ENCODE measurements at regions not wholly inside any gene's neighbourhood (a gene's known extent, or its start where the extent isn't known, plus 50 kb on each side); places are given as distances from the start of the nearest gene placed in this dataset.
"Not testable (repeated sequence)": the region's sequence is repeated elsewhere in the genome, so short reads cannot be mapped to it uniquely, and the experiment has no call there.

DNA sequence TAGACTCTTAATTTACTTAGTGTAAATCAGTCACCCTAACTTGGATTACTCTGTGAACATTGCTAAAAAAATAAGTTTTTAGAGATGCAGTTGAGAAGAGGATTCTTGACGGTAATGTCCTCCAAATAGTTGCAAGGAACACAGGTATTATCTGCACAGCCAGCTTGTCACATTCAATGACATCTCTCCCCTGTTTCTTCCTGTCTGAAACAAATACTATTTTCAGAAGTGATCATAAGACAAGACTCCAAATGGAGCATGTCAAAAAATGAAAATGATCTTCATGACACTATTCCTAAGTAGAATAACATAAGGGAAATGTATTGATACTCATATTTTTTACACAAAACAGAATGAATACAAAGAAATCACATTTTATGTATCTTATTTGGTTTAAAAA is 227.9 kb upstream of the CHD1 start:
- intact Hi-C loops (cut with micrococcal nuclease) = no loop called here

DNA sequence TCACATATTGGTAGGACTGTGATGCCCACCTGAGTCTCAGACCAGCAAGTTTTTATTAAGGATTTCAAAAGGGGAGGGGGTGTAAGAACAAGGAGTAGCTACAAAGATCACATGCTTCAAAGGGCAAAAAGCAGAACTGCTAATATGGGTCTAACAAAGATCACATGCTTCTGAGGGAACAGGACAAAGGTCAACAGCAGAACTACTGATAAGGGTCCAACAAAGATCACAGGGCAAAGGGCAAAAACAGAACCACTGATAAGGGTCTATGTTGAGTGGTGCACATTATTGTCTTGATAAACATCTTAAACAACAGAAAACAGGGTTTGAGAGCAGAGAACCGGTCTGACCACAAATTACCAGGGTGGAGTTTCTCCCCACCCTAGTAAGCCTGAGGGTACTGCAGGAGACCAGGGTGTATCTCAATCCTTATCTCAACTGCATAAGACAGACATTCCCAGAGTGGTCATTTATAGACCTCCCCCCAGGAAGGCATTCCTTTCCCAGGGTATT is 214.5 kb upstream of the CHD1 start:
- H3K79me2 ChIP-seq (ENCODE audit: control insufficient read depth, insufficient read depth, low read length); H3K9me3 ChIP-seq (ENCODE audit: control extremely low read depth in 1 of 3, control insufficient read depth in 2 of 3, insufficient read depth in 1 of 3, low read length in 2 of 3); H3K27me3 Mint-ChIP-seq; DNase-seq; POLR2A ChIA-PET; H3K4me2 ChIP-seq (replicated peaks; ENCODE audit: low read depth, low read length, poor library complexity, severe bottlenecking); CTCF ChIA-PET; H3K4me3 ChIP-seq (ENCODE audit: control extremely low read depth in 1 of 5, extremely low read depth in 1 of 5, insufficient read depth in 1 of 5, low read depth in 2 of 5, low read length in 4 of 5); H3K27ac ChIP-seq (ENCODE audit: low read length in 2 of 2); H3K4me1 Mint-ChIP-seq; H3K36me3 ChIP-seq (replicated peaks in 1 of 2; ENCODE audit: control extremely low read depth in 1 of 2, control insufficient read depth in 1 of 2, extremely low read depth in 1 of 2, insufficient read depth in 2 of 2, low read length in 1 of 2); H3K27ac Mint-ChIP-seq; H3K9ac ChIP-seq (ENCODE audit: low read length); ATAC-seq (ENCODE audit: low read depth); H2AFZ ChIP-seq (ENCODE audit: insufficient read depth, low read depth, low read length, poor library complexity, severe bottlenecking); intact Hi-C loops (cut with micrococcal nuclease); H4K20me1 ChIP-seq (ENCODE audit: control insufficient read depth, insufficient read depth, low read length, poor library complexity, severe bottlenecking); H3K9me3 Mint-ChIP-seq (ENCODE audit: insufficient read depth); H3K4me3 Mint-ChIP-seq; H3K4me1 ChIP-seq (ENCODE audit: control insufficient read depth in 2 of 2, insufficient read depth in 2 of 2, low read length in 2 of 2); H3K27me3 ChIP-seq (replicated peaks in 1 of 4; ENCODE audit: control extremely low read depth in 1 of 4, control insufficient read depth in 3 of 4, insufficient read depth in 4 of 4, low read length in 3 of 4): not testable (repeated sequence)
- no CpG with 5 or more reads among the region's 1 CpG for WGBS (ENCODE audit: insufficient coverage)

More for the DNA sequence above, 227.9 kb upstream of the CHD1 start:
- ChIA-PET POLR2A (no interaction called here), CTCF (no interaction called here)
- H3K27me3 Mint-ChIP-seq = peaks cover 6% of the 10 kb centered on the region
- no peak overlapping the region for H3K27ac ChIP-seq (ENCODE audit: low read length in 2 of 2)
- no CpG with 5 or more reads among the region's 1 CpG for WGBS (ENCODE audit: insufficient coverage)
- TF ChIP-seq EZH2 (IDR thresholded peaks at IDR 0.05; ENCODE audit: borderline replicate concordance, insufficient read depth, low read depth, low read length, poor library complexity, severe bottlenecking) = no peak
- TF ChIP-seq, protein P1, sequence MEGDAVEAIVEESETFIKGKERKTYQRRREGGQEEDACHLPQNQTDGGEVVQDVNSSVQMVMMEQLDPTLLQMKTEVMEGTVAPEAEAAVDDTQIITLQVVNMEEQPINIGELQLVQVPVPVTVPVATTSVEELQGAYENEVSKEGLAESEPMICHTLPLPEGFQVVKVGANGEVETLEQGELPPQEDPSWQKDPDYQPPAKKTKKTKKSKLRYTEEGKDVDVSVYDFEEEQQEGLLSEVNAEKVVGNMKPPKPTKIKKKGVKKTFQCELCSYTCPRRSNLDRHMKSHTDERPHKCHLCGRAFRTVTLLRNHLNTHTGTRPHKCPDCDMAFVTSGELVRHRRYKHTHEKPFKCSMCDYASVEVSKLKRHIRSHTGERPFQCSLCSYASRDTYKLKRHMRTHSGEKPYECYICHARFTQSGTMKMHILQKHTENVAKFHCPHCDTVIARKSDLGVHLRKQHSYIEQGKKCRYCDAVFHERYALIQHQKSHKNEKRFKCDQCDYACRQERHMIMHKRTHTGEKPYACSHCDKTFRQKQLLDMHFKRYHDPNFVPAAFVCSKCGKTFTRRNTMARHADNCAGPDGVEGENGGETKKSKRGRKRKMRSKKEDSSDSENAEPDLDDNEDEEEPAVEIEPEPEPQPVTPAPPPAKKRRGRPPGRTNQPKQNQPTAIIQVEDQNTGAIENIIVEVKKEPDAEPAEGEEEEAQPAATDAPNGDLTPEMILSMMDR (IDR thresholded peaks at IDR 0.05) = no peak
- H3K4me3 Mint-ChIP-seq = no peak overlapping the region
- H3K79me2 ChIP-seq (ENCODE audit: control insufficient read depth, insufficient read depth, low read length) = no peaks in the 10 kb centered on the region
- H2AFZ ChIP-seq (ENCODE audit: insufficient read depth, low read depth, low read length, poor library complexity, severe bottlenecking) = no peak overlapping the region
- H3K4me1 Mint-ChIP-seq = no peaks in the 10 kb centered on the region
- H3K9me3 Mint-ChIP-seq (ENCODE audit: insufficient read depth) = no peaks in the 10 kb centered on the region
- H3K4me3 ChIP-seq (ENCODE audit: control extremely low read depth in 1 of 5, extremely low read depth in 1 of 5, insufficient read depth in 1 of 5, low read depth in 2 of 5, low read length in 4 of 5) = no peak overlapping the region
- no peak for ATAC-seq (ENCODE audit: low read depth)
- no peaks in the 10 kb centered on the region for H3K36me3 ChIP-seq (replicated peaks in 1 of 2; ENCODE audit: control extremely low read depth in 1 of 2, control insufficient read depth in 1 of 2, extremely low read depth in 1 of 2, insufficient read depth in 2 of 2, low read length in 1 of 2)
- no peaks in the 10 kb centered on the region for H4K20me1 ChIP-seq (ENCODE audit: control insufficient read depth, insufficient read depth, low read length, poor library complexity, severe bottlenecking)
- no peak for DNase-seq
- H3K4me1 ChIP-seq (ENCODE audit: control insufficient read depth in 2 of 2, insufficient read depth in 2 of 2, low read length in 2 of 2) = no peaks in the 10 kb centered on the region
- H3K9ac ChIP-seq (ENCODE audit: low read length) = no peak overlapping the region
- H3K4me2 ChIP-seq (replicated peaks; ENCODE audit: low read depth, low read length, poor library complexity, severe bottlenecking) = no peak overlapping the region
- H3K9me3 ChIP-seq (ENCODE audit: control extremely low read depth in 1 of 3, control insufficient read depth in 2 of 3, insufficient read depth in 1 of 3, low read length in 2 of 3) = no peaks in the 10 kb centered on the region
- H3K27ac Mint-ChIP-seq = no peak overlapping the region
- no peaks in the 10 kb centered on the region for H3K27me3 ChIP-seq (replicated peaks in 1 of 4; ENCODE audit: control extremely low read depth in 1 of 4, control insufficient read depth in 3 of 4, insufficient read depth in 4 of 4, low read length in 3 of 4)

Measured in B cell (primary cell).